Tibial artery (tissue), 4 donors: ENCODE measurements at regions not wholly inside any gene's neighbourhood (a gene's known extent, or its start where the extent isn't known, plus 50 kb on each side); places are given as distances from the start of the nearest gene placed in this dataset.

Experiments used
- DNase-seq, 2 donors: peaks; one replicate each; pipeline ENCODE4 v3.0.0-alpha.2; 2019
- H3K27ac ChIP-seq, 2 donors: fragments of 200-600 bp; sonication (generic) in 1 of 2; 1 replicate in 1 of 2; 2 replicates in 1 of 2; pipeline ENCODE4 v1.5.1; 2018 to 2019; ENCODE audit warnings: mild to moderate bottlenecking in 1 of 2
- H3K27me3 ChIP-seq, 2 donors: fragments of 200-600 bp; sonication (generic) in 1 of 2; one replicate each; pipeline versions ENCODE4 v1.5.1 to v1.6.0; 2016 to 2019
- H3K36me3 ChIP-seq, 3 donors: fragments of 200-600 bp; sonication (generic) in 2 of 3; one replicate each; pipeline ENCODE4 v1.5.1; 2016 to 2019; ENCODE audit warnings: mild to moderate bottlenecking in 2 of 3
- H3K4me1 ChIP-seq, 4 donors: fragments of 200-600 bp; sonication (generic) in 2 of 4; 1 replicate in 3 of 4; 2 replicates in 1 of 4; pipeline ENCODE4 v1.5.1; 2016 to 2019
- H3K4me3 ChIP-seq, 2 donors: fragments of 200-600 bp; sonication (generic) in 1 of 2; 1 replicate in 1 of 2; 2 replicates in 1 of 2; pipeline ENCODE4 v1.5.1; 2018 to 2019; ENCODE audit warnings: mild to moderate bottlenecking in 2 of 2
- H3K9me3 ChIP-seq, 3 donors: fragments of 200-600 bp; sonication (generic) in 1 of 3; one replicate each; pipeline ENCODE4 v1.5.1; 2016 to 2019
- CTCF ChIP-seq, 2 experiments: fragments of 200-600 bp in 1 of 2; fragments of 450-650 bp in 1 of 2; IDR thresholded peaks; one replicate each; pipeline ENCODE4 v1.5.1; 2017 to 2019; ENCODE audit warnings: antibody characterized with exemption in 2 of 2, mild to moderate bottlenecking in 1 of 2, moderate library complexity in 1 of 2
- intact Hi-C: fragments of 100-400 bp; cut with DNase I; formaldehyde crosslinking; loops from one replicate; pipeline ENCODE4 v1.15.0; 2023; ENCODE audit warnings: low total_unique reads

- Histone ChIP-seq H3K36me3 (no peaks in the 10 kb centered on the region), H3K9me3 (no peaks in the 10 kb centered on the region), H3K27me3 (no peaks in the 10 kb centered on the region), H3K4me3 (no peak overlapping the region), H3K27ac (no peak overlapping the region), H3K4me1 (no peaks in the 10 kb centered on the region)
- no peak for DNase-seq
- intact Hi-C loops = no loop called here
- no peak for TF ChIP-seq CTCF (IDR thresholded peaks at IDR 0.05)
Measured at GRCh38 chr13:54175466-54175865, 1146.9 kb downstream of the OLFM4 start.

- TF ChIP-seq CTCF (IDR thresholded peaks at IDR 0.05) = no peak
- intact Hi-C loops = no loop called here
- H3K4me3 ChIP-seq = no peak overlapping the region
Measured at GRCh38 chr13:54177466-54177865, 1148.9 kb downstream of the OLFM4 start.

GRCh38 chr13:54183166-54183565, 1154.6 kb downstream of the OLFM4 start:
- TF ChIP-seq CTCF (IDR thresholded peaks at IDR 0.05) = no peak
- Histone ChIP-seq H3K27me3 (no peaks in the 10 kb centered on the region), H3K9me3 (no peaks in the 10 kb centered on the region), H3K4me3 (no peak overlapping the region), H3K4me1 (no peaks in the 10 kb centered on the region), H3K27ac (no peak overlapping the region), H3K36me3 (no peaks in the 10 kb centered on the region)
- DNase-seq = no peak
- intact Hi-C loops = no loop called here

More at GRCh38 chr13:54177466-54177865, 1148.9 kb downstream of the OLFM4 start:
- no peaks in the 10 kb centered on the region for H3K4me1 ChIP-seq
- no peaks in the 10 kb centered on the region for H3K36me3 ChIP-seq
- DNase-seq = no peak
- no peaks in the 10 kb centered on the region for H3K9me3 ChIP-seq
- H3K27ac ChIP-seq = no peak overlapping the region
- H3K27me3 ChIP-seq = no peaks in the 10 kb centered on the region

GRCh38 chr13:54183728-54184127, 1155.1 kb downstream of the OLFM4 start:
- no peak for DNase-seq
- no peaks in the 10 kb centered on the region for H3K36me3 ChIP-seq
- H3K27me3 ChIP-seq = no peaks in the 10 kb centered on the region
- intact Hi-C loops = no loop called here
- no peak overlapping the region for H3K4me3 ChIP-seq
- no peaks in the 10 kb centered on the region for H3K9me3 ChIP-seq
- H3K4me1 ChIP-seq = no peaks in the 10 kb centered on the region
- TF ChIP-seq CTCF (IDR thresholded peaks at IDR 0.05) = no peak
- no peak overlapping the region for H3K27ac ChIP-seq

- intact Hi-C loops = no loop called here
- H3K27me3 ChIP-seq = no peaks in the 10 kb centered on the region
- H3K27ac ChIP-seq = no peak overlapping the region
- DNase-seq = no peak
- no peak for TF ChIP-seq CTCF (IDR thresholded peaks at IDR 0.05)
- no peak overlapping the region for H3K4me3 ChIP-seq
- H3K4me1 ChIP-seq = no peaks in the 10 kb centered on the region
- no peaks in the 10 kb centered on the region for H3K36me3 ChIP-seq
- H3K9me3 ChIP-seq = no peaks in the 10 kb centered on the region
Measured at GRCh38 chr13:54184576-54184975, 1156.0 kb downstream of the OLFM4 start.

GRCh38 chr13:54185101-54185500, 1156.5 kb downstream of the OLFM4 start:
- DNase-seq = no peak
- H3K4me3 ChIP-seq = no peak overlapping the region
- TF ChIP-seq CTCF (IDR thresholded peaks at IDR 0.05) = no peak
- no peak overlapping the region for H3K27ac ChIP-seq
- H3K9me3 ChIP-seq = no peaks in the 10 kb centered on the region
- intact Hi-C loops = no loop called here
- no peaks in the 10 kb centered on the region for H3K36me3 ChIP-seq
- H3K27me3 ChIP-seq = no peaks in the 10 kb centered on the region
- no peaks in the 10 kb centered on the region for H3K4me1 ChIP-seq
